Prostate gland (tissue), 2 donors: ENCODE measurements at regions not wholly inside any gene's neighbourhood (a gene's known extent, or its start where the extent isn't known, plus 50 kb on each side); places are given as distances from the start of the nearest gene placed in this dataset.

Experiments
- CTCF ChIP-seq, 4 experiments: fragments of 200-600 bp in 2 of 4; fragments of 450-650 bp in 2 of 4; sonication (generic) in 2 of 4; IDR thresholded peaks; 1 replicate in 3 of 4; 2 replicates in 1 of 4; pipeline ENCODE4 v1.5.1; 2016 to 2019; ENCODE audit warnings: antibody characterized with exemption in 4 of 4, mild to moderate bottlenecking in 2 of 4, moderate library complexity in 2 of 4
- POLR2A ChIP-seq: fragments of 450-650 bp; IDR thresholded peaks from one replicate; pipeline ENCODE4 v1.6.1; 2016; ENCODE audit warnings: antibody characterized with exemption, mild to moderate bottlenecking

DNA sequence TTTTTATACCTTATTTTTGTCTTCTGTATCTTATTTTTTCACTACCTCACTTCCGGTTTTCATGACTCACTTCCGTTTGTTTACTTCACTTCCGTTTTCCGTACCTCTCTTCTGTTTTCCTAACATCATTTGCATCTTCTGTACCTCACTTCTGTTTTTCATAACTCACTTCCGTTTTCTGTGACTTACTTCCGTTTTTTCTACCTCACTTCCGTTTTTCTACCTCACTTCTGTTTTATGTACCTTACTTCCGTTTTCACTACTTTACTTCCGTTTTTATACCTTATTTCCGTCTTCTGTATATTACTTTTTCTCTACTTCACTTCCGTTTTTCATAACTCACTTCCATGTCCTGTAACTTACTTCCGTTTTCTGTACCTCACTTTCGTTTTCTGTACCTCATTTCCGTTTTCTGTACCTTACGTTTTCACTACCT, 492.5 kb upstream of the AKR1E2 start:
- no peak for TF ChIP-seq POLR2A
- no peak for TF ChIP-seq CTCF (IDR thresholded peaks at IDR 0.05)
